GM12874 (cell line): ENCODE measurements at regions not wholly inside any gene's neighbourhood (a gene's known extent, or its start where the extent isn't known, plus 50 kb on each side); places are given as distances from the start of the nearest gene placed in this dataset.

Experiments
- CTCF ChIP-seq: IDR thresholded peaks from 2 replicates; pipeline ENCODE4 v1.5.1; 2011; ENCODE audit warnings: low read depth, mild to moderate bottlenecking, control low read depth, low read length, moderate library complexity; ENCODE audit not compliant: insufficient read depth

GRCh38 chr4:149176039-149176438 lies 639.6 kb downstream of the IQCM start:
- no peak for TF ChIP-seq CTCF

GRCh38 chr4:149175549-149175948 lies 640.1 kb downstream of the IQCM start:
- no peak for TF ChIP-seq CTCF

- no peak for TF ChIP-seq CTCF
Measured at GRCh38 chr4:149173241-149174013, 642.2 kb downstream of the IQCM start.

GRCh38 chr4:149168645-149169044 lies 647.0 kb downstream of the IQCM start:
- TF ChIP-seq CTCF = no peak

GRCh38 chr4:149166876-149167275 lies 648.8 kb downstream of the IQCM start:
- no peak for TF ChIP-seq CTCF

GRCh38 chr4:149166365-149166764 lies 649.3 kb downstream of the IQCM start:
- TF ChIP-seq CTCF = no peak

- TF ChIP-seq CTCF = no peak
Measured at GRCh38 chr4:149164282-149164681, 651.4 kb downstream of the IQCM start.

GRCh38 chr4:149161247-149161646 lies 654.4 kb downstream of the IQCM start:
- TF ChIP-seq CTCF = no peak
